BLaER1 (cell line): ENCODE measurements at regions not wholly inside any gene's neighbourhood (a gene's known extent, or its start where the extent isn't known, plus 50 kb on each side); places are given as distances from the start of the nearest gene placed in this dataset.

Experiments
- H3K27ac ChIP-seq: shearing (Covaris generic); formaldehyde crosslinking; 2 replicates; pipeline ENCODE4 v1.8.1; 2022
- H3K27me3 ChIP-seq: shearing (Covaris generic); formaldehyde crosslinking; 2 replicates; pipeline ENCODE4 v1.8.1; 2022
- H3K36me3 ChIP-seq: shearing (Covaris generic); formaldehyde crosslinking; 2 replicates; pipeline ENCODE4 v1.8.1; 2022
- H3K4me1 ChIP-seq: shearing (Covaris generic); formaldehyde crosslinking; 2 replicates; pipeline ENCODE4 v1.8.1; 2022
- H3K4me2 ChIP-seq: shearing (Covaris generic); formaldehyde crosslinking; 2 replicates; pipeline ENCODE4 v1.8.1; 2022
- H3K4me3 ChIP-seq: shearing (Covaris generic); formaldehyde crosslinking; 2 replicates; pipeline ENCODE4 v1.8.1; 2022
- H3K9ac ChIP-seq: shearing (Covaris generic); formaldehyde crosslinking; 2 replicates; pipeline ENCODE4 v1.8.1; 2022
- H3K9me3 ChIP-seq: shearing (Covaris generic); formaldehyde crosslinking; 2 replicates; pipeline ENCODE4 v1.8.1; 2022
- H4K20me1 ChIP-seq: shearing (Covaris generic); formaldehyde crosslinking; 2 replicates; pipeline ENCODE4 v1.8.1; 2022
- Cebpa-rat ChIP-seq: shearing (Covaris generic); IDR thresholded peaks from 2 replicates; pipeline ENCODE4 v1.8.1; 2022

DNA sequence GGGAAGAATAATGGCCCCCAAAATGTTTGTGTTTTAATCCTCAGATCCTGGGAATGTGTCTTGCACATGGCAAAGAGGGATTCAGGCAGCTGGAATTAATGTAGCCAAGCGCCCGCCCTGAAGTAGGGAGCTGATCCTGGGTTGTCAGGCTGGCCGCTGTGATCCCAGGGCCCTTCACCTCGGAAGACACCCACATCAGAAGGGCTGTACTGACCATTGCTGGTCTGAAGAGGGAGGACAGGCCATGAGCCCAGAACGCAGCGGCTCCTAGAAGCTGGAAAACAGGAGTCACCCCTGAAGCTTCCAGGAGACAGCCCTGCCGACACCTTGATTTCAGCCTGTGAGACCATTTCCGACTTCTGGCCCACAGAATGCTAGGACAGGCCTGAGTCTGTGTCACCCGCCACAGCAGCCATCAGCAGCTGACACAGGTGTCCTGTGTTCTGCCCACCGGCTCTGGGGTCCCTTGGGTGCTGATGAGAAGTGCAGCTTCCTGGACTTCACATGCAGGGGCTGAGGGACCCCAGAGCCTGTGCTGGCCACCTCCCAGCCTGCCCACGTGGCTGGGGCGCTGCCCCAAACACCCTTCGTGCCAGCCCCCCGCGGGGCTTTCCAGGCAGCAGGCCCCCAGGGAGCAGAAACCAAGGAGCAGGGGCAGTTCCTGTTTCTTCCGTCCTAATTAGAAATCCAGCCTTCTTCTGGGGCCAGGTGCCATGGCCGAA, 86.3 kb downstream of the ERMARD start:
- 0 out of 2 replicates have a peak, but pooled peaks cover 11% of the 10 kb centered on the region for H3K27me3 ChIP-seq
- peak overlapping the region; percentile 69 for H3K4me2 ChIP-seq
- H3K4me3 ChIP-seq: no peak overlapping the region
- peaks cover 52% of the 10 kb centered on the region for H3K4me1 ChIP-seq
- H3K36me3 ChIP-seq: no peaks in the 10 kb centered on the region
- no peaks in the 10 kb centered on the region for H3K9me3 ChIP-seq
- no peak overlapping the region for H3K27ac ChIP-seq
- no peaks in the 10 kb centered on the region for H4K20me1 ChIP-seq
- TF ChIP-seq Cebpa-rat: no peak
- H3K9ac ChIP-seq: no peak overlapping the region

GRCh38 chr6:169833258-169833794, 81.9 kb downstream of the ERMARD start:
- no peak for TF ChIP-seq Cebpa-rat
- no peak overlapping the region for H3K4me3 ChIP-seq
- no peaks in the 10 kb centered on the region for H3K36me3 ChIP-seq
- H3K27me3 ChIP-seq: 0 out of 2 replicates have a peak, but pooled peaks cover 11% of the 10 kb centered on the region
- no peak overlapping the region for H3K27ac ChIP-seq
- H3K9ac ChIP-seq: no peak overlapping the region
- H4K20me1 ChIP-seq: peaks cover 10% of the 10 kb centered on the region; the same call in 1 of the 2 replicates
- H3K9me3 ChIP-seq: no peaks in the 10 kb centered on the region
- no peak overlapping the region for H3K4me2 ChIP-seq
- peaks cover 25% of the 10 kb centered on the region for H3K4me1 ChIP-seq

- H3K4me3 ChIP-seq: no peak overlapping the region
- peak overlapping the region; percentile 64 for H3K4me2 ChIP-seq
- no peaks in the 10 kb centered on the region for H3K9me3 ChIP-seq
- TF ChIP-seq Cebpa-rat: no peak
- no peak overlapping the region for H3K27ac ChIP-seq
- H3K4me1 ChIP-seq: peaks cover 16% of the 10 kb centered on the region
- H4K20me1 ChIP-seq: peaks cover 10% of the 10 kb centered on the region; the same call in 1 of the 2 replicates
- no peak overlapping the region for H3K9ac ChIP-seq
- 0 out of 2 replicates have a peak, but pooled peaks cover 2% of the 10 kb centered on the region for H3K27me3 ChIP-seq
- H3K36me3 ChIP-seq: no peaks in the 10 kb centered on the region
Observed at GRCh38 chr6:169832247-169832948, 81.0 kb downstream of the ERMARD start.

GRCh38 chr6:169831450-169832246, 80.2 kb downstream of the ERMARD start:
- Histone ChIP-seq H3K27me3 (no peaks in the 10 kb centered on the region), H3K36me3 (no peaks in the 10 kb centered on the region), H3K9ac (no peak overlapping the region), H3K9me3 (peaks cover 3% of the 10 kb centered on the region; the same call in 1 of the 2 replicates), H3K4me1 (peaks cover 15% of the 10 kb centered on the region), H3K4me3 (no peak overlapping the region), H4K20me1 (peaks cover 10% of the 10 kb centered on the region; the same call in 1 of the 2 replicates), H3K27ac (no peak overlapping the region), H3K4me2 (peak overlapping the region; percentile 23)
- peak; percentile 74 for TF ChIP-seq Cebpa-rat
